Neural cell (in vitro differentiated cells): ENCODE measurements at regions not wholly inside any gene's neighbourhood (a gene's known extent, or its start where the extent isn't known, plus 50 kb on each side); places are given as distances from the start of the nearest gene placed in this dataset.
"Not testable (repeated sequence)": the region's sequence is repeated elsewhere in the genome, so short reads cannot be mapped to it uniquely, and the experiment has no call there.

Experiments used
- H2AFZ ChIP-seq: fragments of 200-600, 300-800 bp; sonication (generic), shearing (Covaris generic); 2 replicates; pipeline ENCODE4 v1.6.0; 2014; ENCODE audit warnings: low read depth, mild to moderate bottlenecking, antibody characterized with exemption, low read length, moderate library complexity
- H3F3A ChIP-seq: fragments of 200-600 bp; shearing (Covaris generic); 2 replicates; pipeline ENCODE4 v1.6.1; 2016; ENCODE audit warnings: mild to moderate bottlenecking, moderate library complexity, mixed read lengths, antibody characterized with exemption, low read length; ENCODE audit not compliant: insufficient read depth, poor library complexity, severe bottlenecking
- H3K27ac ChIP-seq: fragments of 200-600, 300-800 bp; sonication (generic), shearing (Covaris generic); 2 replicates; pipeline ENCODE4 v1.5.1; 2014; ENCODE audit warnings: mild to moderate bottlenecking, low read length, moderate library complexity
- H3K27me3 ChIP-seq: fragments of 300-800, 200-600 bp; sonication (generic), shearing (Covaris generic); 2 replicates; pipeline ENCODE4 v1.6.0; 2014; ENCODE audit warnings: mild to moderate bottlenecking, low read depth, low read length, moderate library complexity; ENCODE audit not compliant: insufficient read depth
- H3K36me3 ChIP-seq: fragments of 300-800, 200-600 bp; sonication (generic), shearing (Covaris generic); 2 replicates; pipeline ENCODE4 v1.5.1; 2014; ENCODE audit warnings: mild to moderate bottlenecking, antibody characterized with exemption, low read length, moderate library complexity; ENCODE audit not compliant: insufficient read depth
- H3K4me2 ChIP-seq: fragments of 300-800, 200-600 bp; sonication (generic), shearing (Covaris generic); 2 replicates; pipeline ENCODE4 v1.6.0; 2014; ENCODE audit warnings: mild to moderate bottlenecking, low read length
- H3K4me3 ChIP-seq: fragments of 300-800, 200-600 bp; sonication (generic), shearing (Covaris generic); 2 replicates; pipeline ENCODE4 v1.5.1; 2014; ENCODE audit warnings: mild to moderate bottlenecking, low read length, moderate library complexity
- H3K79me2 ChIP-seq: fragments of 200-600 bp; shearing (Covaris generic); replicated peaks from 2 replicates; pipeline ENCODE4 v1.6.0; 2014; ENCODE audit warnings: mild to moderate bottlenecking, low read length, moderate library complexity; ENCODE audit not compliant: insufficient read depth
- H3K9ac ChIP-seq: fragments of 300-800, 200-600 bp; sonication (generic), shearing (Covaris generic); 2 replicates; pipeline ENCODE4 v1.6.1; 2016; ENCODE audit warnings: mild to moderate bottlenecking, low read length, mixed read lengths
- H3K9me2 ChIP-seq: fragments of 200-600 bp; shearing (Covaris generic); 2 replicates; pipeline ENCODE4 v1.6.1; 2016; ENCODE audit warnings: mild to moderate bottlenecking, low read length, mixed read lengths; ENCODE audit not compliant: insufficient read depth
- H3K9me3 ChIP-seq: fragments of 200-600, 300-800 bp; sonication (generic), shearing (Covaris generic); 2 replicates; pipeline ENCODE4 v1.6.1; 2016; ENCODE audit warnings: mild to moderate bottlenecking, mixed run types, low read length, moderate library complexity, mixed read lengths
- H4K20me1 ChIP-seq: fragments of 200-600 bp; shearing (Covaris generic); 2 replicates; pipeline ENCODE4 v1.6.1; 2016; ENCODE audit warnings: mild to moderate bottlenecking, mixed run types; ENCODE audit not compliant: insufficient read depth
- CTCF ChIP-seq: fragments of 450-650 bp; IDR thresholded peaks from 2 replicates; pipeline ENCODE4 v1.5.1; 2014; ENCODE audit warnings: antibody characterized with exemption, mild to moderate bottlenecking, moderate library complexity; ENCODE audit not compliant: poor library complexity, severe bottlenecking
- EP300 ChIP-seq: fragments of 450-650 bp; conservative IDR thresholded peaks from 2 replicates; pipeline ENCODE4 v1.6.1; 2014; ENCODE audit warnings: antibody characterized with exemption, mild to moderate bottlenecking, moderate library complexity; ENCODE audit not compliant: poor library complexity, severe bottlenecking
- EZH2 ChIP-seq: fragments of 200-600, 300-800 bp; shearing (Covaris generic), sonication (generic); IDR thresholded peaks from 2 replicates; pipeline ENCODE4 v1.6.1; 2014; ENCODE audit warnings: antibody characterized with exemption, low read length, borderline replicate concordance, mild to moderate bottlenecking; ENCODE audit not compliant: insufficient read depth, poor library complexity, severe bottlenecking
- MXI1 ChIP-seq: fragments of 450-650 bp; conservative IDR thresholded peaks from 2 replicates; pipeline ENCODE4 v1.6.1; 2014; ENCODE audit warnings: antibody characterized with exemption, mild to moderate bottlenecking; ENCODE audit not compliant: poor library complexity, severe bottlenecking
- RAD21 ChIP-seq: fragments of 450-650 bp; conservative IDR thresholded peaks from 2 replicates; pipeline ENCODE4 v1.6.1; 2014; ENCODE audit warnings: antibody characterized with exemption, mild to moderate bottlenecking, moderate library complexity
- REST ChIP-seq: IDR thresholded peaks from 2 replicates; pipeline ENCODE4 v1.6.1; 2012; ENCODE audit warnings: borderline replicate concordance
- SMC3 ChIP-seq: fragments of 450-650 bp; conservative IDR thresholded peaks from 2 replicates; pipeline ENCODE4 v1.6.1; 2014; ENCODE audit warnings: antibody characterized with exemption, mild to moderate bottlenecking, moderate library complexity; ENCODE audit not compliant: poor library complexity
- TAF1 ChIP-seq: IDR thresholded peaks from 2 replicates; pipeline ENCODE4 v1.6.1; 2012; ENCODE audit warnings: low read depth

GRCh38 chr1:121522061-121522759, 337.4 kb downstream of the SRGAP2C start:
- Histone ChIP-seq H3K27me3 (no peaks in the 10 kb centered on the region), H3K27ac (no peak overlapping the region), H3K9me3 (no peaks in the 10 kb centered on the region), H3K4me3 (no peak overlapping the region), H3K36me3 (no peaks in the 10 kb centered on the region), H4K20me1 (no peaks in the 10 kb centered on the region), H2AFZ (no peak overlapping the region), H3K79me2 (no peaks in the 10 kb centered on the region), H3K9me2 (no peaks in the 10 kb centered on the region), H3K4me2 (no peak overlapping the region), H3K9ac (no peak overlapping the region), H3F3A (no peaks in the 10 kb centered on the region)
- TF ChIP-seq REST (no peak), TAF1 (no peak), EP300 (no peak), RAD21 (no peak), SMC3 (no peak), EZH2 (no peak), MXI1 (no peak), CTCF (no peak)

GRCh38 chr1:121523112-121523511, 338.3 kb downstream of the SRGAP2C start:
- H3K9ac ChIP-seq, H3F3A ChIP-seq, H3K4me3 ChIP-seq, H3K27ac ChIP-seq, H3K36me3 ChIP-seq, H3K9me3 ChIP-seq, H4K20me1 ChIP-seq, H3K9me2 ChIP-seq, H3K27me3 ChIP-seq, H2AFZ ChIP-seq, H3K79me2 ChIP-seq, H3K4me2 ChIP-seq: not testable (repeated sequence)

GRCh38 chr1:121525355-121525754, 340.6 kb downstream of the SRGAP2C start:
- Histone ChIP-seq H3K9me3 (no peaks in the 10 kb centered on the region), H3K36me3 (no peaks in the 10 kb centered on the region), H3K9me2 (no peaks in the 10 kb centered on the region), H3K79me2 (no peaks in the 10 kb centered on the region), H2AFZ (no peak overlapping the region), H3K9ac (no peak overlapping the region), H3F3A (no peaks in the 10 kb centered on the region), H3K4me2 (no peak overlapping the region), H3K4me3 (no peak overlapping the region), H4K20me1 (no peaks in the 10 kb centered on the region), H3K27ac (no peak overlapping the region), H3K27me3 (no peaks in the 10 kb centered on the region)
- TF ChIP-seq EP300 (no peak), TAF1 (no peak), REST (no peak), CTCF (no peak), MXI1 (no peak)
